ENCODE measurements at regions not wholly inside any gene's neighbourhood (a gene's known extent, or its start where the extent isn't known, plus 50 kb on each side); places are given as distances from the start of the nearest gene placed in this dataset.

DNA sequence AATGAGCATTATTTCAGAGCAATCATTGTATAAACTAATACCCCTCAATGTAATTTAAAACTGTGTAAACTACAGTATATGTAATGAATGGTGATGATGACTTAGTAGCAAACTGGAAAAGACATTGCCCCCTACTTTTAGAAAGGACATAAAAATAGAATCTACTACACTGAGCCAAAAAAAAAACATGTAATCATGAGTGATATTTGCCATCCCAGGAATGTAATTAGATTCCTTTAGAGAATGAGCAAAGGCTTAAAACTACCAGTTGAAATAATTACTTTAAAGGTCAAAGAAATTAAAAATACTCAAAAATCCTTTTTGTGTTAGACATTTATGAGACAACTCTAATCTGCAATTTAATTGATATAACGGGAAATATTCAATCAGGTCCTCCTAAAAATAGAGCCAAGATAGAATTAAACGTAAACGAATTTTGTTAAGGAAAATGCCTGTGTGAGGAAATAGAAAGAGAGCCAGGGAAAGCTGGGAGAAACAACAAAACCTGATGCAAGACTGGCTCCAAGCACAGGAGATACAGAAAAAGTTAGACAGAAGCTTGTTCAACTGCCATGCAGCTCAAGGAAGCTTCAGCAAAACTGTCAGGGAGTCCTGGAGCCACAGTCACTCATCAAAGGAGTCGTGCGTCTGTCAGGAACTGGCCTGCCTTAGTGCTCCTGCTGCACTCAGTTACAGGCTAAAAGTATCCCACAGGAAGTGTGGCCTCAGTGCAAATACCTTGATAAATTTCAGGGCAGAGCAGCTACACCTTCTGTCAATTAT is 655.7 kb upstream of the INTU start:
- Histone ChIP-seq H2AFZ (ENCODE audit: low read depth, low read length) (peak overlapping the region; percentile 79), H3K4me2 (ENCODE audit: low read length) (peak overlapping the region; percentile 15), H3K9me3 (ENCODE audit: insufficient read depth, low read depth, low read length) (no peaks in the 10 kb centered on the region), H3K9ac (ENCODE audit: low read length) (no peak overlapping the region), H3K4me1 (ENCODE audit: insufficient read depth, low read length) (no peaks in the 10 kb centered on the region), H3K27ac (ENCODE audit: low read depth, low read length) (no peak overlapping the region), H3K27me3 (ENCODE audit: insufficient read depth, low read length) (no peaks in the 10 kb centered on the region), H3K4me3 (ENCODE audit: insufficient read depth, low read depth, low read length) (no peak overlapping the region), H3K36me3 (ENCODE audit: insufficient read depth, low read length) (no peaks in the 10 kb centered on the region), H4K20me1 (ENCODE audit: insufficient read depth, low read length) (no peaks in the 10 kb centered on the region), H3K79me2 (ENCODE audit: insufficient read depth, low read length) (no peaks in the 10 kb centered on the region)
- no peaks in the 10 kb centered on the region for H3K36me3 Mint-ChIP-seq (ENCODE audit: low read depth, unreplicated experiment)
- H3K4me3 Mint-ChIP-seq (ENCODE audit: unreplicated experiment), result no peak overlapping the region
- DNase-seq (ENCODE audit: low read depth) (no peak), FAIRE-seq (no peak)
- H3K27ac Mint-ChIP-seq (ENCODE audit: unreplicated experiment), result peak overlapping the region; percentile 83
- TF ChIP-seq EZH2 (IDR thresholded peaks at IDR 0.05; ENCODE audit: insufficient read depth, low read length), result no peak
- TF ChIP-seq, protein P1, sequence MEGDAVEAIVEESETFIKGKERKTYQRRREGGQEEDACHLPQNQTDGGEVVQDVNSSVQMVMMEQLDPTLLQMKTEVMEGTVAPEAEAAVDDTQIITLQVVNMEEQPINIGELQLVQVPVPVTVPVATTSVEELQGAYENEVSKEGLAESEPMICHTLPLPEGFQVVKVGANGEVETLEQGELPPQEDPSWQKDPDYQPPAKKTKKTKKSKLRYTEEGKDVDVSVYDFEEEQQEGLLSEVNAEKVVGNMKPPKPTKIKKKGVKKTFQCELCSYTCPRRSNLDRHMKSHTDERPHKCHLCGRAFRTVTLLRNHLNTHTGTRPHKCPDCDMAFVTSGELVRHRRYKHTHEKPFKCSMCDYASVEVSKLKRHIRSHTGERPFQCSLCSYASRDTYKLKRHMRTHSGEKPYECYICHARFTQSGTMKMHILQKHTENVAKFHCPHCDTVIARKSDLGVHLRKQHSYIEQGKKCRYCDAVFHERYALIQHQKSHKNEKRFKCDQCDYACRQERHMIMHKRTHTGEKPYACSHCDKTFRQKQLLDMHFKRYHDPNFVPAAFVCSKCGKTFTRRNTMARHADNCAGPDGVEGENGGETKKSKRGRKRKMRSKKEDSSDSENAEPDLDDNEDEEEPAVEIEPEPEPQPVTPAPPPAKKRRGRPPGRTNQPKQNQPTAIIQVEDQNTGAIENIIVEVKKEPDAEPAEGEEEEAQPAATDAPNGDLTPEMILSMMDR (IDR thresholded peaks at IDR 0.05; ENCODE audit: insufficient read depth, low read depth, low read length), result no peak
- H3K27me3 Mint-ChIP-seq (ENCODE audit: low read depth, unreplicated experiment), result no peaks in the 10 kb centered on the region
- H3K4me1 Mint-ChIP-seq (ENCODE audit: low read depth, unreplicated experiment), result peaks cover 9% of the 10 kb centered on the region
- peaks cover 2% of the 10 kb centered on the region for H3K9me3 Mint-ChIP-seq (ENCODE audit: unreplicated experiment)

DNA sequence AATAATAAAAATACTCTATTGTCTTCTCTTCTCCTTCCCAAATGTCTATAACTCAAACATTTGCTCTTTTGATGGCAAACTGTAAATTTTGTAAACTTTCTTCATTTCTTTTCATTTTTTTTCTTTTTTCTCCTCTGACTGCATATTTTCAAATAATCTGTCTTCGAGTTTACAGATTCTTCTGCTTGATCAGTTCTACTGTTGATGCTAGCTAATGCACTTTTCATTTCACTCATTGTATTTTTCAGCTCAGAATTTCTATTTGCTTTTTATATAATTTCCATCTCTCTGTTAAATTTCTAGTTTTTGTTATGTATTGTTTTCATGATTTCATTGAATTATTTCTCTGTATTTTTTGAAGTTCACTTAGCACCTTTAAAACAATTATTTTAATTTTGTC is 646.8 kb upstream of the INTU start:
- Mint-ChIP-seq H3K27ac (ENCODE audit: unreplicated experiment) (no peak overlapping the region), H3K27me3 (ENCODE audit: low read depth, unreplicated experiment) (no peaks in the 10 kb centered on the region), H3K9me3 (ENCODE audit: unreplicated experiment) (peaks cover 10% of the 10 kb centered on the region), H3K4me1 (ENCODE audit: low read depth, unreplicated experiment) (no peaks in the 10 kb centered on the region), H3K36me3 (ENCODE audit: low read depth, unreplicated experiment) (peaks cover 1% of the 10 kb centered on the region), H3K4me3 (ENCODE audit: unreplicated experiment) (no peak overlapping the region)
- H3K4me1 ChIP-seq (ENCODE audit: insufficient read depth, low read length), result no peaks in the 10 kb centered on the region
- TF ChIP-seq, protein P1 (IDR thresholded peaks at IDR 0.05; ENCODE audit: insufficient read depth, low read depth, low read length), result no peak
- TF ChIP-seq EZH2 (IDR thresholded peaks at IDR 0.05; ENCODE audit: insufficient read depth, low read length), result no peak
- no peak overlapping the region for H3K4me2 ChIP-seq (ENCODE audit: low read length)
- H3K4me3 ChIP-seq (ENCODE audit: insufficient read depth, low read depth, low read length), result no peak overlapping the region
- no peaks in the 10 kb centered on the region for H3K27me3 ChIP-seq (ENCODE audit: insufficient read depth, low read length)
- no peak overlapping the region for H3K9ac ChIP-seq (ENCODE audit: low read length)
- no peaks in the 10 kb centered on the region for H3K36me3 ChIP-seq (ENCODE audit: insufficient read depth, low read length)
- H2AFZ ChIP-seq (ENCODE audit: low read depth, low read length), result no peak overlapping the region
- no peaks in the 10 kb centered on the region for H4K20me1 ChIP-seq (ENCODE audit: insufficient read depth, low read length)
- DNase-seq (ENCODE audit: low read depth) (no peak), FAIRE-seq (no peak)
- no peak overlapping the region for H3K27ac ChIP-seq (ENCODE audit: low read depth, low read length)
- no peaks in the 10 kb centered on the region for H3K79me2 ChIP-seq (ENCODE audit: insufficient read depth, low read length)
- no peaks in the 10 kb centered on the region for H3K9me3 ChIP-seq (ENCODE audit: insufficient read depth, low read depth, low read length)

DNA sequence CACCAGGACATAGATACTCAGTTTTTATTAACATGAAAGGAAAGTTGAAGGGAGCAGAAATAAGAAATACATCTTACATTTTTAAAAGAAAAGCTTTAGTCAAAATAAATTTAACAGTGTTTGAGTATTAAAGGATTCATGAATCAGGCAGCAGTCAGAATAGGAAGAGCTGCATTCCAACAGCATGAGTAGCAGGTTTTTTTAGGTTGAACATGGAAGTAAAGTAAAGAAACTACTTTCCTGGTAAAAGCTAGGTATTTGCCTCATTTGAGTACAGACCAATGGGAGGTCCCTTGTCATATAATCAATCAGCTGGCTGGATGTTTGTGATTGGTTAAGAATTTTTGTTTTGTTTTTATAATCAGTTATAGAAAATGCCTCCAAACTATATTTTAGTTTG is 645.9 kb upstream of the INTU start:
- Histone ChIP-seq H3K9me3 (ENCODE audit: insufficient read depth, low read depth, low read length) (no peaks in the 10 kb centered on the region), H3K4me2 (ENCODE audit: low read length) (no peak overlapping the region), H3K4me3 (ENCODE audit: insufficient read depth, low read depth, low read length) (no peak overlapping the region), H3K27ac (ENCODE audit: low read depth, low read length) (peak overlapping the region; percentile 7), H3K27me3 (ENCODE audit: insufficient read depth, low read length) (no peaks in the 10 kb centered on the region), H3K4me1 (ENCODE audit: insufficient read depth, low read length) (no peaks in the 10 kb centered on the region), H2AFZ (ENCODE audit: low read depth, low read length) (no peak overlapping the region), H3K36me3 (ENCODE audit: insufficient read depth, low read length) (no peaks in the 10 kb centered on the region), H3K9ac (ENCODE audit: low read length) (no peak overlapping the region), H3K79me2 (ENCODE audit: insufficient read depth, low read length) (no peaks in the 10 kb centered on the region), H4K20me1 (ENCODE audit: insufficient read depth, low read length) (no peaks in the 10 kb centered on the region)
- H3K36me3 Mint-ChIP-seq (ENCODE audit: low read depth, unreplicated experiment), result peaks cover 1% of the 10 kb centered on the region
- TF ChIP-seq, protein P1 (IDR thresholded peaks at IDR 0.05; ENCODE audit: insufficient read depth, low read depth, low read length), result no peak
- TF ChIP-seq EZH2 (IDR thresholded peaks at IDR 0.05; ENCODE audit: insufficient read depth, low read length), result no peak
- H3K27ac Mint-ChIP-seq (ENCODE audit: unreplicated experiment), result peak overlapping the region; percentile 54
- peaks cover 9% of the 10 kb centered on the region for H3K9me3 Mint-ChIP-seq (ENCODE audit: unreplicated experiment)
- no peak overlapping the region for H3K4me3 Mint-ChIP-seq (ENCODE audit: unreplicated experiment)
- no peaks in the 10 kb centered on the region for H3K4me1 Mint-ChIP-seq (ENCODE audit: low read depth, unreplicated experiment)
- FAIRE-seq, result peak; percentile 93
- peak; percentile 72 for DNase-seq (ENCODE audit: low read depth)
- H3K27me3 Mint-ChIP-seq (ENCODE audit: low read depth, unreplicated experiment), result no peaks in the 10 kb centered on the region
